HepG2 (cell line): ENCODE measurements at regions not wholly inside any gene's neighbourhood (a gene's known extent, or its start where the extent isn't known, plus 50 kb on each side); places are given as distances from the start of the nearest gene placed in this dataset.
A peak's percentile ranks its signal among the peaks of the same experiment; 100 is the strongest.

Source experiments
- ATAC-seq: fragments of 200-7000 bp; cut with Tn5 transposase; 3 replicates; pipeline ENCODE4 v1.9.1; 2020; ENCODE audit warnings: mild to moderate bottlenecking, moderate library complexity
- BruUV-seq: library from RNA; stranded (reverse); fragments of 400-500 nt; replicated peaks from 2 replicates; lab custom pipeline; 2021; lab: Mats Ljungman, UMichigan
- CTCF ChIA-PET: fragments of 300-600 bp; formaldehyde crosslinking; extraction: SDS; loops from one replicate; lab custom pipeline; 2021; ENCODE audit warnings: low total read pairs, inconsistent platforms, low intra/inter-chr PET ratio; lab: Yijun Ruan, JAX
- POLR2A ChIA-PET: fragments of 350-600 bp; sonication (Branson Sonifier 250); formaldehyde crosslinking; loops from one replicate; lab custom pipeline; 2020; ENCODE audit warnings: antibody characterized with exemption, inconsistent platforms; lab: Yijun Ruan, JAX
- DNase-seq: peaks from one replicate; pipeline ENCODE4 v3.0.0-alpha.2; 2015; ENCODE audit warnings: low spot score
- FAIRE-seq: peaks from 3 replicates; lab custom pipeline; 2011; peaks lifted over from hg19 to GRCh38; lab: Jason Lieb, UNC
- H2AFZ ChIP-seq: one replicate; pipeline ENCODE4 v1.6.1; 2011; ENCODE audit warnings: low read length, inconsistent platforms
- H3K27ac ChIP-seq: fragments of 300-600 bp; 3 replicates; pipeline ENCODE4 v1.8.0; 2011; ENCODE audit warnings: mixed run types, mild to moderate bottlenecking, mixed read lengths, low read length, inconsistent platforms; ENCODE audit not compliant: insufficient read depth; ENCODE audit errors: extremely low read length
- H3K27me3 ChIP-seq, 2 experiments: fragments of 200-600 bp in 1 of 2; 2 replicates in 1 of 2; 3 replicates in 1 of 2; pipeline versions ENCODE4 v1.6.0 to v1.8.0; 2011; ENCODE audit warnings: low read length in 2 of 2, mild to moderate bottlenecking in 2 of 2, moderate library complexity in 2 of 2, inconsistent platforms in 1 of 2; ENCODE audit not compliant: insufficient read depth in 2 of 2, control insufficient read depth in 1 of 2
- H3K36me3 ChIP-seq, 2 experiments: fragments of 200-600 bp in 1 of 2; replicated peaks in 1 of 2; 2 replicates in 1 of 2; 3 replicates in 1 of 2; pipeline versions ENCODE4 v1.5.1 to v1.8.0; 2011; ENCODE audit warnings: low read length in 2 of 2, inconsistent platforms in 1 of 2; ENCODE audit not compliant: insufficient read depth in 2 of 2, control insufficient read depth in 1 of 2
- H3K4me1 ChIP-seq: 2 replicates; pipeline ENCODE4 v1.5.1; 2012; ENCODE audit warnings: low read length, inconsistent platforms; ENCODE audit not compliant: insufficient read depth
- H3K4me2 ChIP-seq: 2 replicates; pipeline ENCODE4 v1.6.0; 2011; ENCODE audit warnings: low read depth, low read length, inconsistent platforms
- H3K4me3 ChIP-seq, 3 experiments: fragments of 200-600 bp in 1 of 3; sonication (generic), shearing (Covaris generic) in 1 of 3; replicated peaks in 1 of 3; 2 replicates each; pipeline ENCODE4 v1.5.1; 2011 to 2016; ENCODE audit warnings: low read length in 3 of 3, inconsistent platforms in 2 of 3, low read depth in 2 of 3, mild to moderate bottlenecking in 2 of 3, control low read depth in 1 of 3, mixed read lengths in 1 of 3; ENCODE audit not compliant: insufficient read depth in 1 of 3
- H3K79me2 ChIP-seq: one replicate; pipeline ENCODE4 v1.6.1; 2011; ENCODE audit warnings: low read length, inconsistent platforms; ENCODE audit not compliant: insufficient read depth
- H3K9ac ChIP-seq: 2 replicates; pipeline ENCODE4 v1.6.0; 2011; ENCODE audit warnings: mild to moderate bottlenecking, low read depth, low read length, inconsistent platforms; ENCODE audit not compliant: insufficient read depth
- H3K9me3 ChIP-seq: 2 replicates; pipeline ENCODE4 v1.5.1; 2012; ENCODE audit warnings: mild to moderate bottlenecking, low read length
- H4K20me1 ChIP-seq: 2 replicates; pipeline ENCODE4 v1.6.0; 2011; ENCODE audit warnings: inconsistent platforms, mild to moderate bottlenecking, low read length, moderate library complexity; ENCODE audit not compliant: insufficient read depth
- ATAD3A ChIP-seq: sonication (generic); formaldehyde crosslinking; IDR thresholded peaks from 2 replicates; pipeline ENCODE4 v1.4.0; 2020; ENCODE audit warnings: missing genetic modification reagents
- FOXO1 ChIP-seq: sonication (generic); formaldehyde crosslinking; IDR thresholded peaks from 2 replicates; pipeline ENCODE4 v1.4.0; 2020; ENCODE audit warnings: missing genetic modification reagents
- MAFF ChIP-seq: IDR thresholded peaks from 2 replicates; pipeline ENCODE4 v1.6.1; 2011; ENCODE audit warnings: low read depth, low read length, improper control_type of control experiment
- MAFK ChIP-seq, 2 experiments: IDR thresholded peaks in 1 of 2; conservative IDR thresholded peaks in 1 of 2; 2 replicates each; pipeline ENCODE4 v1.6.1; 2011; ENCODE audit warnings: improper control_type of control experiment in 2 of 2, low read length in 2 of 2
- SATB2 ChIP-seq: sonication (generic); formaldehyde crosslinking; IDR thresholded peaks from 2 replicates; pipeline ENCODE4 v1.5.0; 2020; ENCODE audit warnings: missing genetic modification reagents
- TAF15 ChIP-seq: fragments of 200-400 bp; formaldehyde crosslinking; IDR thresholded peaks from one replicate; pipeline ENCODE4 v1.6.1; 2018; ENCODE audit warnings: mild to moderate bottlenecking, low read depth, low read length; ENCODE audit not compliant: poor library complexity, severe bottlenecking
- TBL1XR1 ChIP-seq: fragments of 150-350 bp; IDR thresholded peaks from 2 replicates; pipeline ENCODE4 v1.6.1; 2014; ENCODE audit warnings: borderline replicate concordance, low read length; ENCODE audit not compliant: partially characterized antibody
- ZNF451 ChIP-seq: sonication (generic); formaldehyde crosslinking; IDR thresholded peaks from 2 replicates; pipeline ENCODE4 v1.5.0; 2020; ENCODE audit warnings: mild to moderate bottlenecking, missing genetic modification reagents
- ZNF816 ChIP-seq: sonication (generic); formaldehyde crosslinking; IDR thresholded peaks from 2 replicates; pipeline ENCODE4 v1.8.0; 2022; ENCODE audit warnings: missing genetic modification reagents, mild to moderate bottlenecking, borderline replicate concordance
- WGBS: methylation state at CpG from one replicate; pipeline ENCODE4 v1.1.6; 2017; ENCODE audit warnings: low lambda C conversion rate; 5-methylcytosine and 5-hydroxymethylcytosine counted together
- in situ Hi-C: cut with HindIII; loops from 2 replicates; pipeline ENCODE4 v1.10.0; 2017; ENCODE audit warnings: low pct_unique_long_range_greater_than_20kb; ENCODE audit not compliant: extremely low pct_ligation_motif_present
- intact Hi-C: fragments of 100-400 bp; cut with micrococcal nuclease; formaldehyde crosslinking; loops from one replicate; pipeline ENCODE4 v1.10.0; 2022; ENCODE audit not compliant: unreplicated experiment
- TF ChIP-seq, protein P1 (sequence below): sonication (generic); formaldehyde crosslinking; IDR thresholded peaks from 2 replicates; pipeline ENCODE4 v1.5.1; 2020; ENCODE audit warnings: mild to moderate bottlenecking, missing genetic modification reagents
- TF ChIP-seq, protein P2 (sequence below): sonication (generic); IDR thresholded peaks from 2 replicates; pipeline ENCODE4 v1.6.1; 2016; ENCODE audit warnings: low read depth, borderline replicate concordance
- TF ChIP-seq, protein P3 (sequence below): sonication (generic); formaldehyde crosslinking; IDR thresholded peaks from 2 replicates; pipeline ENCODE4 v1.5.0; 2020; ENCODE audit warnings: mild to moderate bottlenecking, missing genetic modification reagents

DNA sequence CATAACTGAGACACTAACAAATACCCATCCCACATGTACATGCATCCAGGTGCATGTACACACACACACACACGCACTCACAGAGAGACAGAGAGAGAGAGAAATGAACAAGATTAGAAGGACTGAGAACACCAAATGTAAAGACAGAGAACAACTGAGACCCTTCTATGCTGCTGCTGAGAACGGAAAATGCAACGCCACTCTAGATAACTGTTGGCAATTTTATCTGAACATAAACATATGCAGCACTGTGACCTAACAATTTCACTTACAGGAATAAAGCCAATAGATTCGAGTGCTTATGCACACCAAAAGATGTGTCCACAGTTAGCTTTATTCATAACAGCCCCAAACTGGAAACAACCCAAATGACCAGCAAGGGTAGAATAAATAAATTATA lies 103.8 kb upstream of the LY86 start:
- Histone ChIP-seq H3K79me2 (no peaks in the 10 kb centered on the region), H3K9ac (no peak overlapping the region), H3K4me2 (no peak overlapping the region), H4K20me1 (no peaks in the 10 kb centered on the region), H3K27me3 (0 out of 5 replicates have a peak, but pooled peaks cover 0 to 3% of the 10 kb centered on the region in 2 experiments), H2AFZ (no peak overlapping the region), H3K4me3 (no peak overlapping the region), H3K9me3 (no peaks in the 10 kb centered on the region), H3K36me3 (no peaks in the 10 kb centered on the region), H3K27ac (no peak overlapping the region), H3K4me1 (no peaks in the 10 kb centered on the region)
- BruUV-seq = no TSS peak
- FAIRE-seq (peak; percentile 12), ATAC-seq (no peak), DNase-seq (no peak)
- WGBS = 25% methylated on average over 4 of the region's 4 CpGs
- in situ Hi-C loops (no loop called here), intact Hi-C loops (no loop called here)
- TF ChIP-seq SATB2 (CRISPR knock-in tag) (no peak), TBL1XR1 (no peak)
- POLR2A ChIA-PET = no interaction called here
- CTCF ChIA-PET = no interaction called here

DNA sequence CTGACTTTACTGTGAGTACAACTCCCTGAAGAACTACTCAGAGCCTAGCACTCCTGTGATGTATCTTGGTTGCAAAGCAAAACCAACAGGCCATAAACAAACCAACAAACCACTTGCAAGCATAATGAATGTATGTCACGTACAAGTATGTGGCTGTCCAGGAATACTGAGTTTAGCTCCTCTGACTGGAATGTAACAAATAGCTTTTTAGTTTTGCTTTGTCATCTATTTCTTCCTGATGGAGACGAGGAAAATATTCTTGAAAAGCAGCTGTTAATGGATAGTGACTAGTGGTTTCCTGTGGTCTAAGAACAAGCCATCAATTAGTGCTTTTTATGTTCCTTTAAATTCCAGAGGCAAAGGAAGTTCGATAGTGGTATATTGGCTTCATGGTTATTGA lies 101.9 kb upstream of the LY86 start:
- 4% methylated on average over 3 of the region's 3 CpGs for WGBS
- no peak for FAIRE-seq
- Histone ChIP-seq H3K79me2 (no peaks in the 10 kb centered on the region), H3K36me3 (no peaks in the 10 kb centered on the region), H4K20me1 (no peaks in the 10 kb centered on the region), H3K9ac (no peak overlapping the region), H2AFZ (no peak overlapping the region), H3K4me3 (no peak overlapping the region), H3K27me3 (0 out of 5 replicates have a peak, but pooled peaks cover 0 to 3% of the 10 kb centered on the region in 2 experiments), H3K9me3 (no peaks in the 10 kb centered on the region), H3K27ac (no peak overlapping the region), H3K4me1 (no peaks in the 10 kb centered on the region), H3K4me2 (no peak overlapping the region)
- ATAC-seq = no peak
- no TSS peak for BruUV-seq
- no peak for DNase-seq
- ChIA-PET CTCF (no interaction called here), POLR2A (no interaction called here)
- in situ Hi-C loops = no loop called here
- intact Hi-C loops = no loop called here
- TF ChIP-seq, protein P1, sequence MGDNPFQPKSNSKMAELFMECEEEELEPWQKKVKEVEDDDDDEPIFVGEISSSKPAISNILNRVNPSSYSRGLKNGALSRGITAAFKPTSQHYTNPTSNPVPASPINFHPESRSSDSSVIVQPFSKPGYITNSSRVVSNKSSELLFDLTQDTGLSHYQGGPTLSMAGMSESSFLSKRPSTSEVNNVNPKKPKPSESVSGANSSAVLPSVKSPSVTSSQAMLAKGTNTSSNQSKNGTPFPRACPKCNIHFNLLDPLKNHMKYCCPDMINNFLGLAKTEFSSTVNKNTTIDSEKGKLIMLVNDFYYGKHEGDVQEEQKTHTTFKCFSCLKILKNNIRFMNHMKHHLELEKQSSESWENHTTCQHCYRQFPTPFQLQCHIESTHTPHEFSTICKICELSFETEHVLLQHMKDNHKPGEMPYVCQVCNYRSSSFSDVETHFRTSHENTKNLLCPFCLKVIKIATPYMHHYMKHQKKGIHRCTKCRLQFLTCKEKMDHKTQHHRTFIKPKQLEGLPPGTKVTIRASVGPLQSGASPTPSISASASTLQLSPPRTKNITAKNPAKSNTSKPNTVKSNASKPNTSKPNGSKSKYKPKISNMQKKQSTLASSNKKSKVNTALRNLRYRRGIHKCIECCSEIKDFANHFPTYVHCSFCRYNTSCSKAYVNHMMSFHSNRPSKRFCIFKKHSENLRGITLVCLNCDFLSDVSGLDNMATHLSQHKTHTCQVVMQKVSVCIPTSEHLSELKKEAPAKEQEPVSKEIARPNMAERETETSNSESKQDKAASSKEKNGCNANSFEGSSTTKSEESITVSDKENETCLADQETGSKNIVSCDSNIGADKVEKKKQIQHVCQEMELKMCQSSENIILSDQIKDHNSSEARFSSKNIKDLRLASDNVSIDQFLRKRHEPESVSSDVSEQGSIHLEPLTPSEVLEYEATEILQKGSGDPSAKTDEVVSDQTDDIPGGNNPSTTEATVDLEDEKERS (CRISPR knock-in tag) = no peak
- TF ChIP-seq ZNF451 (CRISPR knock-in tag) (no peak), MAFK (conservative IDR thresholded peaks at IDR 0.05 in 1 of 2, IDR thresholded peaks at IDR 0.05 in 1 of 2; ENCODE audit: low read length in 2 of 2) (peak; percentile 49 to 51), ATAD3A (CRISPR knock-in tag) (no peak), TAF15 (no peak), ZNF816 (CRISPR knock-in tag) (no peak), MAFF (peak; percentile 49; the same call in 1 of the 2 replicates), FOXO1 (CRISPR knock-in tag) (no peak)
- TF ChIP-seq, protein P2, sequence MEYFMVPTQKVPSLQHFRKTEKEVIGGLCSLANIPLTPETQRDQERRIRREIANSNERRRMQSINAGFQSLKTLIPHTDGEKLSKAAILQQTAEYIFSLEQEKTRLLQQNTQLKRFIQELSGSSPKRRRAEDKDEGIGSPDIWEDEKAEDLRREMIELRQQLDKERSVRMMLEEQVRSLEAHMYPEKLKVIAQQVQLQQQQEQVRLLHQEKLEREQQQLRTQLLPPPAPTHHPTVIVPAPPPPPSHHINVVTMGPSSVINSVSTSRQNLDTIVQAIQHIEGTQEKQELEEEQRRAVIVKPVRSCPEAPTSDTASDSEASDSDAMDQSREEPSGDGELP = no peak
- TF ChIP-seq, protein P3, sequence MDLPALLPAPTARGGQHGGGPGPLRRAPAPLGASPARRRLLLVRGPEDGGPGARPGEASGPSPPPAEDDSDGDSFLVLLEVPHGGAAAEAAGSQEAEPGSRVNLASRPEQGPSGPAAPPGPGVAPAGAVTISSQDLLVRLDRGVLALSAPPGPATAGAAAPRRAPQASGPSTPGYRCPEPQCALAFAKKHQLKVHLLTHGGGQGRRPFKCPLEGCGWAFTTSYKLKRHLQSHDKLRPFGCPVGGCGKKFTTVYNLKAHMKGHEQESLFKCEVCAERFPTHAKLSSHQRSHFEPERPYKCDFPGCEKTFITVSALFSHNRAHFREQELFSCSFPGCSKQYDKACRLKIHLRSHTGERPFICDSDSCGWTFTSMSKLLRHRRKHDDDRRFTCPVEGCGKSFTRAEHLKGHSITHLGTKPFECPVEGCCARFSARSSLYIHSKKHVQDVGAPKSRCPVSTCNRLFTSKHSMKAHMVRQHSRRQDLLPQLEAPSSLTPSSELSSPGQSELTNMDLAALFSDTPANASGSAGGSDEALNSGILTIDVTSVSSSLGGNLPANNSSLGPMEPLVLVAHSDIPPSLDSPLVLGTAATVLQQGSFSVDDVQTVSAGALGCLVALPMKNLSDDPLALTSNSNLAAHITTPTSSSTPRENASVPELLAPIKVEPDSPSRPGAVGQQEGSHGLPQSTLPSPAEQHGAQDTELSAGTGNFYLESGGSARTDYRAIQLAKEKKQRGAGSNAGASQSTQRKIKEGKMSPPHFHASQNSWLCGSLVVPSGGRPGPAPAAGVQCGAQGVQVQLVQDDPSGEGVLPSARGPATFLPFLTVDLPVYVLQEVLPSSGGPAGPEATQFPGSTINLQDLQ (CRISPR knock-in tag) = no peak
